HK-2 (cell line): ENCODE measurements at regions not wholly inside any gene's neighbourhood (a gene's known extent, or its start where the extent isn't known, plus 50 kb on each side); places are given as distances from the start of the nearest gene placed in this dataset.
"Not testable (repeated sequence)": the region's sequence is repeated elsewhere in the genome, so short reads cannot be mapped to it uniquely, and the experiment has no call there.

Experiments
- DNase-seq: peaks from one replicate; pipeline ENCODE4 v3.0.0-alpha.2; 2018; ENCODE audit not compliant: unreplicated experiment

DNA sequence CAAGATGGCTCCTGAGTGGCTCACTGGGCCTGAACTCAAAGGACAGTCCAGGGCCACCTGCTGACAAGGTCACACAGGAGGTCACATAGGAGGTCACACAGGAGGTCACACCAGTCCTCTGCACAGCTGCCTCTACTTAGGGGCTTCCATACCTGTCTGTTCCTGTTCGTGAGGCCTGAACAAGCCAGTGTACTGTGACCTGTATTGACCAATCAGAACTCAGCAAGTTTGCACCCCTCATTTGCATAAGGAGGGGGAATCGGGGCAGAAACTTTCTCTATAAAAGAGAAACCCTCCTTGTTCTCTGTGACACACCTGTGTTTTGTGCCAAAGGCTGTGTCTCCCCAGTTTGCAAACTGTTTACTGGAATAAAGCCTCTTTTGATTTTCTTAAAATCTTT, 478.9 kb downstream of the EIPR1 start:
- DNase-seq, result no peak

DNA sequence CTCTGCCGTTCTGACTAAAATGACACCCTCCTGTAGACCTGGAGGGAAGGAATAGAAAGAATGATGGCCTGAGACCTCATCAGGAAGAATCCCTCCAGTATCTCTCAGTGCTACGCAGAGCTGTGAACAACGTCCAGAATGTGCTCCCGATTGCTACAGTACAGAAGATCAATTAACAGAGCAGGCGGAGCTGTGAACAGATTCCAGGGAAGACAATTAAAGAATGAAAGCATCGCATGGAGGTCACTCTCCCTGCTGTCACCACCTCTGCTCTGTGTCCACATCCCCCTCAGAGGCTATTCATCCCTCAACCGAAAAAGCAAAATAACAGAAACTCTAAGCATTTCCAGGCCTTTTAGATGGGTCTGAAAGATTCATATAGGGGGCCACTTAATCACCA, 481.0 kb downstream of the EIPR1 start:
- DNase-seq, result no peak

DNA sequence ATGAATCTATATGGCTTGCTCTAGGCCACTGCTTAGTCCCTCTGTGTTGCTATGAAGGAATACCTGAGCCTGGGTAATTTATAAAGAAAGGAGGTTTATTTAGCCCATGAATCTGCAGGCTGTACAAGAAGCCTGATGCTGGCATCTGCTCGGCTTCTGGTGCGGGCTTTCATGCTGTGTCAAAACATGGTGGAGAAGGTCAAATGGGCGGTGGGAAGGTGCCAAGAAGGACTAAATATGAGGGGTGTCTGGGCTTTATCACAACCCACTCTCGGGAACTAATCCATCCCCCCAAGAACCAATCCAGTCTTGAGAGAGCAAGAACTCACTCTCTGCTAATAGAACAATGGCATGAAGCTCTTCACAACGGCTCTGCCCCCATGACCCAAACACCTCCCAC, 481.6 kb downstream of the EIPR1 start:
- no peak for DNase-seq

DNA sequence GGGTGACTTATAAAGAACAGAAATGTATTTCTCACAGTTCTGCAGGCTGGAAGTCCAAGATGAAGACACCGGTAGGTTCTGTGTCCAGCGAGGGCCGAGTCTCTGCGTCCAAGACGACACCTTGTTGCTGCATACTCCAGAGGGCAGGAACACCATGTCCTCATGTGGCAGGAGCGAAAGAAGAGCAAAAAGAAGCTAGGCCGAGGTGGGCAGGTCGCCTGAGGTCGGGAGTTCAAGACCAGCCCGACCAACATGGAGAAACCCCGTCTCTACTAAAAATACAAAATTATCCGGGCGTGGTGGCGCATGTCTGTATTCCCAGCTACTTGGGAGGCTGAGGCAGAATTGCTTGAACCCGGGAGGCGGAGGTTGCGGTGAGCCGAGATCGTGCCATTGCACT, 483.6 kb downstream of the EIPR1 start:
- not testable (repeated sequence) for DNase-seq

DNA sequence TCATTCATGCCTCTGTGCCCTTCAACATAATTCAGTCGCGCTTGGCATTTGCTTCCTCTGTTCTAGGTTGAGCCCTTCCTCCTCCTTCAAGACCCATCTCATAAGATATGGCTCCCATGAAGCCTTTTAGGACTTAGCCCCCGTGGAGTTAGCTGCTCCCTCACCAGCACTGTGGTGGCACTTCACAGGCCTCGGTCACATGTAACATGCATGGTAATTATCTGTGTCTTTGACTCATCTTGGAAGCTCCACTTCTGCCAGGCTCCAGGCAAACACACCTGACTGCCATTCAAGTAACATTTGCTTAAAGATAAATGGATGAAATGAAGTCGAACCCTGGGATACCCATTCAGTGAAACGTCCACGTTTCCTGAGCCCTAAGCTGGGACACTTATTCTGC, 484.7 kb downstream of the EIPR1 start:
- DNase-seq, result no peak

DNA sequence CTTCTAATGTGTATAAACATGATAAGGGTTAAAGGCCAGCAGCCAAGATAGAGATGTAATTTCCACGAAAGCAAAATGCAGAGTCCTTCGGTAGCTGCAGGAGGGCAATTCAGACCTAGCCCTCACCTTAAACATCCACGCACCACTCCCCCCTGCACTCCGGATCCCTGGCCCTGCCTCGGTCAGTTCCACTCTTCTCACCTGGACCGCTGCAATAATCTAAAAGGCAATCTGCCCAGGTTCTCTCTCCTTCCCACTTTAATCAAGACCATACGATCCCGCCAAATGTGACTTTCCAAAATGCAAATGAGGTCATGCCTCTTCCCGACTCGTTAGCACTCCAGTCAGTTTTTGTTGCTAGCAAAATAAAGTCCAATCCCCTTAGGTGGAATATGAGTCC, 485.2 kb downstream of the EIPR1 start:
- DNase-seq, result no peak

DNA sequence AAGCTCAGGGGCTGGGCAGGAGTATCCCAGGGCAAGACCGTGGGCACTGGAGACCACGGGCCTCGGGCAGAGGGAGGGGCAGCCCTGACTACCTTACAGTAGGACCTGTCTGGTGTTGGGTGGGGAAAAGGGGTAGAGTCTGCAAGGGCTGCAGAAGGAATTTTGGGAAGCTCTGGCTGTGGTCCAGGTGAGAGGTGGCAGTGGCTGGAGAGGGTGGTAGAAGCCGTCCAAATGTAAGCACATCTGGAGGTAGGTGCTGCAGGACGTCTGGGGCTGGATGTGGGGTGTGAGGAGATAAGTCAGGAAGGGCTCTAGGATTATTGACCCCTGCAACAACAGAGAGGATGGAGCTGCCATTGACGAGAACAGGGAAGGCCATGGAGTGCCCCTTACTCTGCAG, 486.7 kb downstream of the EIPR1 start:
- no peak for DNase-seq

DNA sequence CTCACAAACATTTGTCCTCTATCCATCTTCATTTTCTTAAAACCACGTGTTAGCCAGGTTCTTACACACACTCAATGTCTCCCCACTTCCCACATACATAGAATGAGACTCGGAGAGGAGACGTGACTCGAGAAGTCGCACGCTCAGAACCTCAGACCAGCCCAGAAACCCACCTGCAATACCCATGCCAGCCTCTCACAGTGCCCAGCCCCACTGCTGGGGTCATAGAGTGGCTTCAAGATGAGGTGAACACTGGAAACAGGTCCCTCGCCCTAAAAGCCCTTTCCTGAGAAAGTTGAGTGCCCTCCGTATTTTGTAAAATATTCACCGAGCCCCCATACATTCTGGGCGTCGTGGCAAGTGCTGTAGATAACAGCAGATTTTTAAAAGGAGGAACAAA, 487.4 kb downstream of the EIPR1 start:
- DNase-seq, result no peak

DNA sequence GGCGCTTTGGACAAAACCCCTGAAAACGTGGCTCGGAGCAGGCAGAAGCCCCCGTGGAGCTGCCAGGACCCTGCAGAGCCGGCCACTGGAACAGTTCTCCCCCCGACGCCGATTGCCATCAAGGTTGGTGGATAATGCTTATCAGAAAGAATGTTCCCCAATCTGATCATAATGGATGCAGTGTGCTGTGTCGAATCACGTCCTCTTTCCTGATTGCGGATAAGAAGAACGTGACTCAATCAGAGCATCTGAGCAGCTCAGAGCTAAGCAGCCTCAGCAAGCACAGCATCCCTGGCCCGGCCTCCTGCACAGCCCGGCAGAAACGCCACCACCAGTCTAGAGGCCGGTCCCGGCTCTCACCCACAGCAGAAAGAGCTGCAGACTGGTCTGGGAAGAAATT, 488.0 kb downstream of the EIPR1 start:
- no peak for DNase-seq

DNA sequence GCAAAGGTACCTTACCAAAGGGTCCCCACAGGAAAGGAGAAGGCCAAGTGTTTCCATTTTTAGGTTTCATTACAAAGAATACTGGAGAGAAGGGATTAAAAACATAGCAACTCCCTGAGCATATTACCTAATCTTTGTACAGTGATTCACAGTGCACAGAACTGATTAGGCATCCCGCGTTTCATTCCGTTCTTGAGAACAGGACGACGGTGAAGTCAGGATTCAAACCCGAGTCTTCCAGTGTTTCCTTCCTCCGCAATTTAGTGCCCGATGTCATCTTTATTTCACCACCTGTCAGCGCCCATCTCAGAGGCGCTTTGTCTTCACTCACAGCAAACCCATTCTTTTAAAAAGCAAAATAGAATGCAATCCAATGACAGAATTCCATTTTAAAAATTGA, 488.5 kb downstream of the EIPR1 start:
- DNase-seq, result no peak

DNA sequence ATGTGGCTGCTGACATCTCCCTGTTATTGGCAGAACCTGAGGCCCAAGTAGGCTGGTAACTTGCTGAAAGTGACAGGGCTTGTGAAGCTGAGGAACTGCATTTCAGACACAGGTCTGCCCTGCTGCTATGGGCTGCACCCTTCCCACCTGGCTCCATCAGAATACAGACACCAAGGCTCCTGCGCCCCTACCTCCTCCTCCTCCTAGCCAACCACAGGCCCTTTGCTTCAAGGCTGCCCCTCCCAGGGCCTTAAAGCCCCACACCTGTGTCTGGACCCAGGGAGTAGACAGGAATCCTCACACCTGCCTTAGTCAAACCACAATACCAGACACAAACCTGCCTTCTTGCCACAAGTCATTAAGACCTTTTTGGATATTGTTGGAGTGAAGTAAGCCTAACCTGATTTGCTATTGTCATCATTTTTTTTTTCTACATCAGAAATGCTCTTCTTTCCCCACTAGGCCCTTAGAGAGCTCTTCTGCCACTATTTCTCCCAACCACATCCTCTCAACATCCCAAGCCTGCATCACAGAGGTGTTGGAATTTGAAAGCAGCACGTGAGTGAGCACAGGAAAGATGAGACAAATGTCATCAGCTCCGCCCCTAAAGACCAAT, 489.7 kb downstream of the EIPR1 start:
- no peak for DNase-seq

DNA sequence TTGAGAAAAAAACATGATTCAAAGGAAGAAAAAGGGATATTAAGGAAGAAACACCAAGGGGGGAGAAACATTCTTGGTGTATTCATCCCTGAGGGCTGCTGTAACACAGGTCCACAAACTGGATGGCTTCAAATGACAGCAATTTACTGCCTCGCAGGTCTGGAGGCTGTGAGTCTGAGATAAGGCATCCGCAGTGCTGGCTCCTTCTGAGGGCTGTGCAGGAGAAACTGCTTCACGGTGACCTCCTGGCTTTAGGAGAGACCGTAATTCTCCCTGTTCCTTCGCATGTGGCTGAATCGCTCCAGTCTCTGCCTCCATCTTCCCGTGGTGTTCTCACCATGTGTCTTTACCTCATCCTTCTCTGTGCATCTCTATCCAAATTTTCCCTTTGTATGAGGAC, 490.7 kb downstream of the EIPR1 start:
- DNase-seq, result no peak

DNA sequence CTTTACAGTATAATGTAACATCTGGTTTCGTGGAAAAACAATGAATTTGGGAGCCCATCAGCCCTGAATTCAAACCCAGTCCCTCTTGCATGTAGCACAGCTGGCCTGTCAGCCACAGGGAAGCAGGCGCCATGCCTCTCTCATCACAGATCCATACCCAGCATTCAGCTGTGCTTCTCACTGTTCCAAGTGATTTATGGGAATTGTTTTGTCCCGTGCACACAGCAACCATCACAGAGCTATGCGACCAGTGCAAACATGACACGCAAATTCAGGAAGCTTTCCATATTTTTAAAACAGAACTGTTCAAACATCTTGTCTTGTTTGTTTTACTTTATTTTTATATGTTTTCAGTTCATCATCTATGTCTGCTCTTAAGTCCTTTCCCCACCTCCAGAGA, 496.1 kb downstream of the EIPR1 start:
- no peak for DNase-seq

DNA sequence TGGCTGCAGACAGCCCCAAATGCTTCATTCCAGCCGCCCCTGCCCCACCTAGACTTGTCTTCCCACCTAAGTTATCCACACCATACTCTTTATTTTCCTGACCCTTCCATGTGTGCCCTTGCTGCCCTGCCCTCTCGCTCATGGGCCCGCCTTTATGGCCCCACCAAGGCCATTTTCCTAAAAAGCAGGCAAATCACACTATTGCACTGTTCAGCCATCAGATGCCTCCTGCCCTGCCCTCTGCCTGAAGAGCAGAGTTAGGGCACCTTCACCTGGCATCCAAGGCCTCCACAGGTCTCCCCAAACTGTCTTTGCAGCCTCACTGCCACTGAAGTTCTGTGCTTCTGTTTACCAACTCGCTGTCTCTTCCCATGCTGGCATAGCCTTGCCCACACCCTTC, 496.7 kb downstream of the EIPR1 start:
- DNase-seq, result no peak

DNA sequence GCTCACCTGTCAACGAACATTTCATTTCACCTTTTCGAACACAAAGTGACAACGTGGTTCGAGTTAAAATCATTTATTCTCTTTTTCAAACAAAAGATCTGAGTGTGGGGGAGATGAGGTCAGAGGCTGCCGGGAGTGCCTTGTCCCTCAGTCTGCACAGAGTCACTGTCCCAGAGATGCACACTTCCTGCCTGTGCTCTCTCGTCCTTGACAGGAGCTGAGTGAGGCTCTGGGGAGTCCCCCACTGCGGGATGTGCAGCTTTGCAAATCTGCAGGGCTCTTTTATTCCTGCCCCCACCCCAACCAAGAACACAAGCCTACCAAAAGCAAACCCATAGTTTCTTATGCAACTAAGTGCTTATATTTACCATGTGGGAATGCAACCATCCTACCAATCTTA, 497.8 kb downstream of the EIPR1 start:
- DNase-seq, result no peak

DNA sequence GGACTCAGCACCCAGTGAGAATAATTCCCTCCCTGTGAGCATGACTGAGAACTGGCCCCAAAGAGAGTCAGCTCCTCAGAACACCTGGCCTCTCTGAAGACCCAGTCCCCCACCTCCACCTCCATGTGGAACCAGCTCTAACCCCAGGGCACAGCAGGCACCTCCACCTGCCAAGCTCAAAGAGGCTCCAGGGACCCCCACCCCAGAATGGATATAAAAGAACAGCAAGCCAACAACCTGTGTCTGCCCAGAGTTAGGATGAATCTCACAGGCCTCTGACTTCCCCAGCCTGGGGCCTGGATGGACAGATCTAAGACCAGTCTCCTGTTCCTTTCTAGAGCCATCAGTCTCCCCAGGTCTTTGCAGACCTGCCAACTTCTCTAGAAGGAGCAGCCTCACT, 498.5 kb downstream of the EIPR1 start:
- no peak for DNase-seq

DNA sequence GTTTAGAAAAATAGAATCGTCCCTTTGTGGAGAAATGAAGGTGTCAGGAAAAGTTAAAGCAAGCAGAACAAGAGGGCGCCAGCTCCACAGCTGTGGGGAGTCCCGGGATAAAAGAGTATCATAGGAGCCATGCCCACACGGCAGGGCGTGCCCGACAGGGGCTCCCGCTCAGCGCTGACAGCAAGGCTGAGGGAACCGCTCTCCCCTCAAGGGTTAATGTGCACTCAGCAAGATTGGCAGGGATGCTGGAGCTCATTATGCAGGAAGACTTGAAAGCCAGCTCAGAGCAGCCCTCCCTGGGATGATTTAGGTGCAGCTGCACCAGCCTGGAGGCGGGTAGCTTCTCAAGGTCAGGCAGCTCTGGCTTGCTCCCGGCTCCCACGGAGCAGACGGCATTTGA, 500.2 kb downstream of the EIPR1 start:
- DNase-seq, result no peak

DNA sequence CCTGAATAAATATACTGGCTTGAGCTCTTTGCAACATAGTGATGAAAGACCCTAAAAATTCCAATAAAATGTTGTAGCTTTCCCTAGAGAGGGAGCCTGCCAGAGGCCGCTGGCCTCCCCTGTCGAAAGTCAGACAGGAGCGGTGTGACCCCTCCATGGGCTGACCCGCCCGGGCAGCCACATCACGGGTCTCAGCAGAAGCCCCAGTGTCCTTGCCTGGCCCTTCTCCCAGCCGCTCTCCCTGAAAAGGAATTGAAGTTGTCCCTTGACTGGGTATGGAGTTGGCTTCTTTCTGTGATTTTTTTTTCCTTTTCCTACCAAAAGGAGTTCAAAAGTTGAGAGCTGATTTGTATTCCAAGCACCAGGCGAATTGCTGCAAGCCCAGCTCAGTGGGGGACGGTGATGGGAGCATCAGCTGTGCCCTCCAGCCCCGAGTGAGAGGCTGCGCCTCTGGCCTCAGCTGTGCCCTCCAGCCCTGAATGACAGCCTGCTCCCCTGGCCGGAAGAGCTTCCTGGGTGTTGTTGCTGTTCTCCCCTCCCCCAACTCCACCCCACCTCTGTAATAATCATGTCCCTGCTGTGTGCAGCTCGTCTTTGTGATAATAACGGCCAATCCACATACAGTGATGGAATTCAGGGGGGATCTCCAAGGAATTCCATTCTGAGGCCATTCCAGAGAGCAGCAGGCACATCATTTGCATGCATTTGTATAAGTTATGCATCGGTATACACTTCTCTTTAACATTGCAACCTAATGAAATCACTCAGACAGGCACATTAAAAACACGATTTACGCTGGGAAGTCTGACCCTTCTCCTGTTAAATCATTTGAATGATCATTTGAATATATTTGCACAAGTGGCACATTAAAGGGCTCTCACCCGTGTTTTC, 501.0 kb downstream of the EIPR1 start:
- no peak for DNase-seq

DNA sequence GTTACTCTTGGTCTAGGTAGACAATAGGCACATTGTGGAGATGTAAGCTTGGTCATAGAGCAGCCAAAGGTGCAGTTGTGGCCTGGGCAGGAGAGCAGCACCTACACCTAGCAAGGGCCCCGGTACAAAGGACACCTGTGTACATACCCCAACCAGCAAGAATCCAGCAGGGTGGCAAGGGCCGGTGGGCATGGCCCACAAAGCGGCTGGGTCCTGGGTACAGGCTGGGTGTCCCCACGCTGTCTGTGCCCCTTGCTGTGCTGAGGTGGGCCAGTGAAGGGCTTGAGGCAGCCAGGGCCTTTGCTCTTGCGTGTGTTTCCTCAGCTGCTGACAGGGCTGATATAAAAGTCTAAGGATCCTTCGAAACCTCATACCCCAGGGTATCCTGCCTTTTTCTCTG, 501.8 kb downstream of the EIPR1 start:
- no peak for DNase-seq

DNA sequence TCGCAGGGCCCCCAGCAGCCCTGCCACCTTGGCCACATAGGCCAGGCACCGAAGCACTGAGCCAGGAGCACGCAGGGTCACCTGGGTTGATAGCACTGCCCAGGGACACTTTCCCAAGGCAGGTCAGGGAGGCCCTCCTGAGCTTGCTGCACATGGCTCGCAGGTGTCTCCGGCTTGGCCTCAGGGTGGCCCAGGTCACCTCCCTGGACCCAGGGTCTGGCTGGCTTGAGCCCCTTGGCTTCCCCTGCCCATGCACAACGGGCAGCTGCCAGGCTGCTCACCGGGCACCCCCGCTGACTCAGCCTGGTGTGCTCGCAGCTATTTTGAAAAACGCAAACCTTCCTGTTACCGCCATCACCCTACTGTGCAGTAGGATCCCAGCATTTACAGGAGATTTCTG, 502.3 kb downstream of the EIPR1 start:
- DNase-seq, result no peak

DNA sequence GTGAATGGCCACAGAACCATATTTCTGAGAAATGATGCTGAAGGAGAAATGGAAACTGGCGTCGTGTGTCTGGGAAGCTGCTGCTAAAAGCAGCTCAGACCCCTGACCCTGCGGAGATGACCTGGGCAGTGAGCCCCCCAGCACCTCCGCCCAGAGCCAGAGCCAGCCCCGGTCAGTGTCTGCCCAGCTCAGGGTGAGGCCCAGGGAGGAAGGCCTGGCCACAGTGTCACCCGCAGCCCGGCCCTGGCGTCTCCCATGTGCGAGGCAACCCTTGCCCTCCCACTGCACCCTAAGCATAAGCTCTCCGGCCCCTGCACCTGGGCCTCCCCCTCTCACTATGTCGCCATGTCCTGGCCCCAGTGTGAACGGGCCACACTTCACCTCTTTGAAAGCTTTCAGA, 502.8 kb downstream of the EIPR1 start:
- no peak for DNase-seq

DNA sequence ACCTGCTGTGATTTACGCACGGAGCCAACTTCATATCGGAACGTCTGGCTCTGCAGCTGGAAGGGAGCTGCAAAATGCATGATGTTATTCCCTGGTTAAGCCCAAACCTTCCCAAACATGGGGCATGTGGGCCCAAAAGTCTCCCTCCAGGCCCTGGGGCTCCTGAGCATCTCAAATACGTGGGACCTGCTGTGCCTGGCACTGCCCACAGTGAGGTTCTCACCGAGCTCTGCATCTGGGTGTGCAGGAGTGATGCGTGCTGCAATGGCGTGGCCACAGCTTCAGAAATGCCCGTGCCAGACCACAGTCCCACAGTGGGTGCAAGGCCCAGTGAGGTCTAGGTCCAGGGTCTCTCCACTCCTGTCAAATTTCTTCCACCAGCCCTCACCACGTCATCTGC, 503.3 kb downstream of the EIPR1 start:
- DNase-seq, result no peak

DNA sequence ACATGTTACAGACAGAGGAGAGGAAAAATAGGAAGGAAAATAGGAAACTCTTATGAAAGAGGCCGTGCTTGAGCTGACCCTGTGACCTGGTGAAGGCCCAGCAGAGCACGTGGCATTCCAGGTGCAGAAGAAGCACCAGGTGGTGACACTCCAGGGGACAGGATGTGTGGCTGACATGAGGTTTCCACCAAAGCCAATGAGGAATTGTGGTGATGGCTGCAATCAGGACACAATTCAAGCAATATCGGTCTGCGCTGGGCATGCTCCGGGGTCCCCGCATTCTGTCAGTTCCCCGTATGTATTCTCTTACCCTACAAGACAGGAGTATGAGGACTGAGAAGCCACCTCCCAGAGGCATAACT, 504.2 kb downstream of the EIPR1 start:
- DNase-seq, result no peak
